GM23248 (cell line): ENCODE measurements at regions not wholly inside any gene's neighbourhood (a gene's known extent, or its start where the extent isn't known, plus 50 kb on each side); places are given as distances from the start of the nearest gene placed in this dataset.

Experiments
- EZH2 ChIP-seq: fragments of 200-600 bp; sonication (generic); IDR thresholded peaks from 2 replicates; pipeline ENCODE4 v1.6.1; 2018; ENCODE audit warnings: antibody characterized with exemption, mild to moderate bottlenecking; ENCODE audit not compliant: insufficient read depth, poor library complexity, severe bottlenecking
- EZH2phosphoT487 ChIP-seq: fragments of 200-600 bp; sonication (generic); IDR thresholded peaks from 2 replicates; pipeline ENCODE4 v1.6.1; 2018; ENCODE audit warnings: antibody characterized with exemption, moderate library complexity, mild to moderate bottlenecking, low read depth; ENCODE audit not compliant: insufficient read depth

DNA sequence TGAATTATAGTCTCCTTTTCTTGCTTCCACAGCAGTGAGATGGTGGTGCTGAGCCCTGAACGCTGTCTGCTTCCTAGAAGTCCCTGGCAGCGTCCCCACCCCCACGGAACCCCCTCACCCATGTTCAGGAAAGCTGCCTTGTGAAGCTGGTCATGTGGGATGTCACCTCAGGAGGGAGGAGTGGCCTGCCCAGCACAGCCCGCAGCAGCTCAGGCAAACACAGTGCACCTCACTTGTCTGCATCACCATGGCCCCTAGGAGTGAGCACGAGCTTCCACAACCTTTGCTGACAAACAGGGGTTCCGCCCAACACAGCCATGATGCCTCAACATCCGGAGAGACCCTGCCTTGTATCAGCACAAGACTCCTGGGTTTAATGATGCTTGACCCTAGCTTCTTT is 508.9 kb downstream of the RPS24 start:
- TF ChIP-seq EZH2phosphoT487 = no peak
- TF ChIP-seq EZH2 = no peak
